Epithelial cell of esophagus (primary cell): ENCODE measurements at regions not wholly inside any gene's neighbourhood (a gene's known extent, or its start where the extent isn't known, plus 50 kb on each side); places are given as distances from the start of the nearest gene placed in this dataset.

Source experiments
- DNase-seq: peaks from one replicate; pipeline ENCODE4 v3.0.0; 2010; ENCODE audit warnings: low read depth
- H3K4me3 ChIP-seq: 2 replicates; pipeline ENCODE4 v1.5.1; 2011; ENCODE audit warnings: mild to moderate bottlenecking, low read length, control low read depth
- CTCF ChIP-seq: IDR thresholded peaks from 2 replicates; pipeline ENCODE4 v1.5.1; 2011; ENCODE audit warnings: low read depth, mild to moderate bottlenecking, low read length, control low read depth, inconsistent platforms; ENCODE audit not compliant: insufficient read depth; ENCODE audit errors: missing control alignments

GRCh38 chr5:116626272-116626723 is 51.7 kb upstream of the SEMA6A start:
- TF ChIP-seq CTCF, result no peak
- peak; percentile 74 for DNase-seq
- no peak overlapping the region for H3K4me3 ChIP-seq
